Left kidney (tissue), 1 donor: ENCODE measurements at regions not wholly inside any gene's neighbourhood (a gene's known extent, or its start where the extent isn't known, plus 50 kb on each side); places are given as distances from the start of the nearest gene placed in this dataset.

Source experiments
- DNase-seq: peaks from one replicate; pipeline ENCODE4 v3.0.0-alpha.2; 2013

GRCh38 chr16:85162478-85163277, 50.4 kb upstream of the CIBAR2 start:
- no peak for DNase-seq

GRCh38 chr16:85163278-85164112, 51.2 kb upstream of the CIBAR2 start:
- no peak for DNase-seq

- DNase-seq, result no peak
Observed at GRCh38 chr16:85164431-85164830, 52.2 kb upstream of the CIBAR2 start.

GRCh38 chr16:85164838-85165516, 52.7 kb upstream of the CIBAR2 start:
- DNase-seq, result no peak

GRCh38 chr16:85165781-85166180, 53.5 kb upstream of the CIBAR2 start:
- no peak for DNase-seq

GRCh38 chr16:85166281-85166680, 54.0 kb upstream of the CIBAR2 start:
- DNase-seq, result no peak

GRCh38 chr16:85166699-85167588, 54.7 kb upstream of the CIBAR2 start:
- no peak for DNase-seq

- no peak for DNase-seq
Observed at GRCh38 chr16:85167589-85168537, 55.6 kb upstream of the CIBAR2 start.

GRCh38 chr16:85168732-85169256, 56.5 kb upstream of the CIBAR2 start:
- no peak for DNase-seq

GRCh38 chr16:85169333-85170065, 57.2 kb upstream of the CIBAR2 start:
- DNase-seq, result no peak

GRCh38 chr16:85170066-85170491, 57.8 kb upstream of the CIBAR2 start:
- no peak for DNase-seq

- no peak for DNase-seq
Observed at GRCh38 chr16:85170590-85171003, 58.3 kb upstream of the CIBAR2 start.

GRCh38 chr16:85171004-85171758, 58.9 kb upstream of the CIBAR2 start:
- no peak for DNase-seq

GRCh38 chr16:85171759-85172454, 59.6 kb upstream of the CIBAR2 start:
- no peak for DNase-seq

GRCh38 chr16:85172455-85173145, 60.3 kb upstream of the CIBAR2 start:
- DNase-seq, result no peak

GRCh38 chr16:85173146-85173980, 61.1 kb upstream of the CIBAR2 start:
- DNase-seq, result no peak
